GM18951 (cell line): ENCODE measurements at regions not wholly inside any gene's neighbourhood (a gene's known extent, or its start where the extent isn't known, plus 50 kb on each side); places are given as distances from the start of the nearest gene placed in this dataset.

Experiments used
- POLR2A ChIP-seq: IDR thresholded peaks from 4 replicates; pipeline ENCODE4 v1.6.1; 2011; ENCODE audit warnings: mild to moderate bottlenecking; ENCODE audit not compliant: insufficient read length, insufficient read depth; ENCODE audit errors: extremely low read depth
- in situ Hi-C: fragments of 300-500 bp; cut with MboI; formaldehyde crosslinking; loops from one replicate; pipeline ENCODE4 v1.12.0; 2022; ENCODE audit warnings: low sequenced_read_pairs, mixed read lengths, inconsistent platforms; ENCODE audit not compliant: unreplicated experiment

GRCh38 chr20:21821358-21821757 is 115.9 kb downstream of the PAX1 start:
- no peak for TF ChIP-seq POLR2A
- in situ Hi-C loops: no loop called here

- in situ Hi-C loops: no loop called here
- TF ChIP-seq POLR2A: no peak
These were observed 115.2 kb downstream of the PAX1 start for GRCh38 chr20:21820688-21821087.

DNA sequence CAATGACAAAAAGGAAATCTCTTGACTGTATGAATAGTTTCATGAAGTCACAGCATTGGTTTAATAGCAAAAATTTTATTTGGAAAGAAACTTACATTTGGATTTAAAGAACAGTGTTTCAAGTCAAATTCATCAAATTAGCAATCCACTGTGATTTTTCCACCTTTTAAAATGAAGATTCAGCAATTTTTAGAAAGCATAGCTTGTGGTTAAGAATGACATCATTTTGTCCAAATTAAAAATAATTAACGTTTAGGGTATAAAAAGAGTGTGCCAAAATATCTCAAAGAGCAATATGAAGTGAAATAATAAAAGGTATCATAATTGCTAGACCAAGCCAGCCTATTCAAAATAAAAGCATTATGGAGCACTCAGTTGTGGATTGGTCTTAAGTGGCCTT is 114.6 kb downstream of the PAX1 start:
- no peak for TF ChIP-seq POLR2A
- in situ Hi-C loops: no loop called here

- no peak for TF ChIP-seq POLR2A
- in situ Hi-C loops: no loop called here
These were observed 106.9 kb downstream of the PAX1 start for GRCh38 chr20:21812379-21812778.

DNA sequence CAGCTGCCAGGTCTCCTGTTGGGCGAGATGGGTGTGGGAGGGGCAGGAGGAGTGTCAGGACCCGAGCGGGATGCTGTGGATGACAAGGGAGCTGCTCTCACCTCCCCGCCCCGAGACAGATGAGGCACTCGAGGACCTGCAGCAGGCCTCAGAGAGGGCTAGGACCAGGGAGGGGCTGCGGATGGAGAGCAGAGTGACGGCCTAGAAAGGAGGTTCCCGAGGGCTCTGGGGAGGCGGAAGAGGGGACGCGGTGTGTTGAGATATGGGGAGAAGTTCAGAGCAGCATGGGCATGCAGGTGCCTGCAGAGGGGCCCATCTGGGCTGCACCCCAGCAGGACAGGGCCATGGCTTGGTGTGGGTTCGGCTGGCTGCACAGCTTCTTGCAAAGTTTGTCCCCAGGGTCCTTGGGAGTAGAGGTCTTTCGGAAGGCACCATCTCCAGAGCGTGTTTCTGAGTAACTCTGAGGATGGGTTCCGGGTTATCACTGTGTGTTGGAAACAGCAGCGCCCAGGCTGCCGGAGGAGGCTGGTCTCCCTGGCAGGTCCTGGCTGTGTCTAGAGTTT is 104.6 kb downstream of the PAX1 start:
- in situ Hi-C loops: no loop called here
- TF ChIP-seq POLR2A: no peak

DNA sequence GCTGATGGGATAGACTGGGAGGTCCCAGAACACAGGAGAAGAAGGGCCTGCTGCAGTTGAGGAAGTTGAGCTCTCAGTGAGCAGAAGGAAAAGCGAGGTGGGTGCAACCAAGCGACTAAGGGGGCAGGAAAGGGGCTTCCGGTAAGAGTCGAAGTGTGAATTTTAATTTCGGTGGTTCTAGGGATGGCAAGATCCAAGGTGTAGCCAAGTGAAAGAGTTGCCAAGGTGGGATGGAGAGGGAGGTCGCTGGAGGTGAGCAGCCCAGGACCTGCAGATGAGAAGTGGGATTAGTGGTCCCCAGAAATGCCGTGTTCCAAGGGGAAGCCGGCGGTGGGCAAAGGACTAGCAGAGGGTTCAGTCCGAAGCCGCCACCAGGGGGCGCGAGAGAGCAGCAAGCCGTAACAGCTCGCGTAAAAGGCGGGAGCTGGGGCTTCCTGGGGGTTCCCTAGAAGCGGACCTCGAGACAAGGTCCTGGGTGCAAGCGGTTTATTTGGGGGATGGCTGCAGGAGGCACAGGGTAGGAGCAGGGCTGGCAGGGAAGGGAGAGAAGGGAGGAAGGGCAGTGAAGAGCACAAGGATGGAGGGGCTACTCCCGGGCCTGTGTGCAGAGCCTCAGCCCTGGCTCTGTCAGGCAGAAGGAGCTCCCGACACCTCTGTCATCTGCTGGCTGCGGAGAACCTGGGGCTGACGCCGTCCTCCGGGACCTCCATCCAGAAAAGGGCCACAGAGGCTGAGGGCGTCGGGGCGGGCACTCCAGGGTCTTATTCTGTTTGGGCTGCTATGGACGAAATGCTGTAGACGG is 103.6 kb downstream of the PAX1 start:
- in situ Hi-C loops: no loop called here
- no peak for TF ChIP-seq POLR2A

- in situ Hi-C loops: no loop called here
- TF ChIP-seq POLR2A: no peak
These were observed 102.7 kb downstream of the PAX1 start for GRCh38 chr20:21808139-21808538.

DNA sequence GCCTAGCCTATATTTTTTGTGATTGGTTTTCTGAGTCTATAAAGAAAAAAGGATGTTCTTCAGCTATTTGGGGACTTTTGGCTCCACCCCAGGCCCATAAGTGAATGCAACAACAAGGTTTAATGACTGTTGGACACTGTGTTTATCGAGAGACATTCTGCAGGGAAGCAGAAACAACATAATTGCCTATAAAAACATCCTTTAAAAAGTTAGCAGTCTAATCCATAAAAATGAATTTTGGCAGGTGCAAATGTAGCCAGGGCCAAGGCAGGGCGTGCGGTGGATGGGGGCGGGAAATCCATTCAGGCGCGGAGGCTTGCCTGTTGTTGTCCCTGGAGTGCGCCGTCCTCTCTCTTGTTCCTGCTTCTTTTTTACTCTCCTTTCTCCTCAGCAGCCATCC is 99.3 kb downstream of the PAX1 start:
- in situ Hi-C loops: no loop called here
- no peak for TF ChIP-seq POLR2A

- TF ChIP-seq POLR2A: no peak
- in situ Hi-C loops: no loop called here
These were observed 95.7 kb downstream of the PAX1 start for GRCh38 chr20:21801193-21801592.

DNA sequence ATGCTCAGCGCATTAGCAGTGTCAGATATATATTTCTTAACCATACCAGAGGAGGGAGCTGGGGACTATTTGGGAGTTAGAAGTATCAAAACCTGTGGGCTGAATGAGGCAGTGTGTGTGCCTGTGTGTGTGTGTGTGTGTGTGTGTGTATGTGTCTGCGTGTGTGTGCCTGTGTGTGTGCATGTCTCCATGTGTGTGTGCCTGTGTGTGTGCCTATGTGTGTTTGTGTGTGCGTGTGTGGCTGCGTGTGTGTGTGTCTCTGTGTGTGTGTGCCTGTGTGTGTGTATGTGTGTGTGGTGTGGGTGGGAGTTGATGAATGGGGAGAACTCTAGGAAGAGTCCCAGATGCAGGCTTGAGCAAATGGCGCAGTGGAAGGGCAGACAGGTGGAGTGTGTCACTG is 92.9 kb downstream of the PAX1 start:
- in situ Hi-C loops: no loop called here
- no peak for TF ChIP-seq POLR2A

DNA sequence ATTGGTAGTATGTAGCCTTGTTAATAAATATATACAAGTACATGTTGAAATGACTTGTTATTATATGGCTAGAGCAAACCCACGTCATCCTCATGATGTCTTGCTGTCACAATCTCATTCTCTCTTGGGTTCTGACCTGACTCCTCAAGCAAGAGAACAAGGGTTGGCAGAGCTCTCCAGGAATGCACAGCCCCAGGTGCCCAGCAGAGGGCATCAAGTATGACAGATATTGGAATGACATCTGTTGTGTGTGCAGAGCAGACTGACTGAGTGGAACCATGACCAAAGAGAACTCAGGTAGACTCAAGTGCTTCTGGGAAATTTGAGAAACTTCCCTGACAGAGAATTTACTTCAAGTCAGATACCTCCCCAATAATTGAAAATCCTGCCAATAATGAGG is 90.6 kb downstream of the PAX1 start:
- TF ChIP-seq POLR2A: no peak
- in situ Hi-C loops: no loop called here

GRCh38 chr20:21788082-21788481 is 82.6 kb downstream of the PAX1 start:
- TF ChIP-seq POLR2A: no peak
- in situ Hi-C loops: no loop called here

GRCh38 chr20:21781446-21782075 is 76.1 kb downstream of the PAX1 start:
- in situ Hi-C loops: no loop called here
- no peak for TF ChIP-seq POLR2A

DNA sequence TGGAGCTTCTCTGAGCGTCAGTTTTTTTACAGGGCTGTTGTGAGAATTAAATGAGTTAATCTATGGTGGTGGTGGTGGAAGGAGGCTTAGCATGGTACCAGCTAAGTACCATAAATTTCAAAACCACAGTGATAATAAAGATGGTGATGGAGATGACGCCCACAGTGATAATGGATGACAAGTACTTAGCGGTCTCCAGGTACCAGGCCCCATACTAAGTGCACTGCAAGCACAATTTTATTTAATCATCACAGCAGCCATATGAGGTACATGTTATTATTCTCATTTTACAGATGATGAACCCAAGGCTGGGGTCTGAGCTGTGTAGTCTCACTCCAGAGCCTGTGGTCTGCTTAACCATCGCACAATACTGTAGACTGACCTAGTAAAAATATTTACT is 75.1 kb downstream of the PAX1 start:
- no peak for TF ChIP-seq POLR2A
- in situ Hi-C loops: no loop called here
